Heart left ventricle (tissue), 13 donors: ENCODE measurements at regions not wholly inside any gene's neighbourhood (a gene's known extent, or its start where the extent isn't known, plus 50 kb on each side); places are given as distances from the start of the nearest gene placed in this dataset.

Experiments used
- CTCF ChIP-seq, 12 donors: fragments of 200-600 bp; sonication (generic) in 4 of 12; IDR thresholded peaks; one replicate each; pipeline versions ENCODE4 v1.5.0 to v1.8.0; 2018 to 2022; ENCODE audit warnings: antibody characterized with exemption in 12 of 12, mild to moderate bottlenecking in 5 of 12
- POLR2A ChIP-seq, 2 donors: fragments of 450-650 bp; IDR thresholded peaks; one replicate each; pipeline ENCODE4 v1.6.1; 2017; ENCODE audit warnings: antibody characterized with exemption in 2 of 2, mild to moderate bottlenecking in 2 of 2, moderate library complexity in 2 of 2
- donor health status: ischemic (EF 13 %, LVEDD 7.1; RV severe dilation, severe dysfunction).
- donor health status: DM: no; HTN: yes; CAD: no.
- donor health status: DM: no; HTN: no; CAD: no.
- donor health status: ischemic (EF 25% LVEDD 6.9; RV normal size, moderate dysfunction).
- donor health status: ischemic (EF 25% LVEDD 5.7; RV mildly dilated, moderate dysfunction).
- donor health status: ischemic (EF 35%, LVEDD 5.7; RV mildly dilated, moderate dysfunction).
- donor health status: nonischemic (EF 11% LVEDD 7.7; RV severe dilation, severe dysfunction).
- donor health status: DM: yes; HTN: yes; CAD: no.
- donor health status: PGD.
- donor health status: ischemic (EF 29% LVEDD 5.4; RV normal size, mild dysfunction).
- donor health status: nonischemic (EF 23%, LVEDD 6.1; RV moderate dilation, normal function).

DNA sequence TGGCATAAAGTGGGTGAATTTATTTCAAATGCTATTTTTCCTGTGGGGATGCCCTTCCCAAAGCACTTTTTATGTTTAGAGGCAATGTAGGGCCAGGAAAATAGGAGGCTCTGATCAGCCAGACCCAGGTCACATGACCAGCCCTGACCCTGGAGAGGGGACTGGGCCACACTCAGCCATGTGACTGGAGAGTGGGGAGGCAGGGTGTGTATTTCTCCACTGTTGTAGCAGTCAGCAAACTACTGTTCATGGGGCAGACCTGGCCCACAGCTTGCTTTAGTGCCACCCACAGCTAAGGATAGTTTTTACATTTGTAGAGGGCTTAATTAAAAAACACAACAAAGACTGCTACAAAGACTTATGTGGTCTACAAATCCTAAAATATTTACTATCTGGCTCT is 153.8 kb downstream of the ACTL8 start:
- no peak for TF ChIP-seq CTCF (IDR thresholded peaks at IDR 0.05)
- TF ChIP-seq POLR2A (IDR thresholded peaks at IDR 0.05) = no peak
